ENCODE measurements at regions not wholly inside any gene's neighbourhood (a gene's known extent, or its start where the extent isn't known, plus 50 kb on each side); places are given as distances from the start of the nearest gene placed in this dataset.

- ATAC-seq: no peak
- WGBS (ENCODE audit: insufficient coverage, insufficient replicate concordance, low lambda C conversion rate, missing lambda C conversion rate): 1% methylated on average over 3 of the region's 3 CpGs
Observed at GRCh38 chr4:127249767-127250108, 383.0 kb upstream of the INTU start.

More at GRCh38 chr4:127249767-127250108, 383.0 kb upstream of the INTU start:
- Histone ChIP-seq H3K4me2 (ENCODE audit: control insufficient read depth, insufficient read depth) (no peak overlapping the region), H3K4me1 (ENCODE audit: control insufficient read depth, insufficient read depth, low read length) (no peaks in the 10 kb centered on the region), H3K9me3 (replicated peaks; ENCODE audit: control insufficient read depth, insufficient read depth, low read length) (no peaks in the 10 kb centered on the region), H4K20me1 (ENCODE audit: control insufficient read depth, insufficient read depth) (no peaks in the 10 kb centered on the region), H3K27ac (ENCODE audit: control insufficient read depth, insufficient read depth) (no peak overlapping the region), H3K9ac (ENCODE audit: control insufficient read depth, insufficient read depth, low read length) (no peak overlapping the region), H3K79me2 (ENCODE audit: control insufficient read depth, insufficient read depth, low read length) (no peaks in the 10 kb centered on the region), H3K4me3 (no peak overlapping the region), H2AFZ (ENCODE audit: control insufficient read depth, low read depth, low read length) (no peak overlapping the region), H3K27me3 (replicated peaks in 1 of 2; ENCODE audit: control insufficient read depth in 2 of 2, insufficient read depth in 2 of 2, low read length in 1 of 2) (no peaks in the 10 kb centered on the region), H3K36me3 (ENCODE audit: control insufficient read depth in 2 of 2, insufficient read depth in 2 of 2, low read length in 1 of 2) (no peaks in the 10 kb centered on the region)
- no peak for TF ChIP-seq NFIC (IDR thresholded peaks at IDR 0.05; ENCODE audit: low read depth, low read length)
- no peak for TF ChIP-seq CBFB (IDR thresholded peaks at IDR 0.05; ENCODE audit: low read depth)
- TF ChIP-seq FOXM1 (IDR thresholded peaks at IDR 0.05; ENCODE audit: low read depth, low read length): no peak
- TF ChIP-seq CBX5 (IDR thresholded peaks at IDR 0.05; ENCODE audit: low read depth): no peak
- TF ChIP-seq FOS (IDR thresholded peaks at IDR 0.05; ENCODE audit: borderline replicate concordance, extremely low read depth, insufficient read length): no peak
- TF ChIP-seq LARP7 (IDR thresholded peaks at IDR 0.05): no peak
- no peak for TF ChIP-seq NR2C1 (IDR thresholded peaks at IDR 0.05)
- TF ChIP-seq ZSCAN29 (IDR thresholded peaks at IDR 0.05): no peak
- TF ChIP-seq WRNIP1 (IDR thresholded peaks at IDR 0.05; ENCODE audit: borderline replicate concordance, low read depth, low read length): no peak
- no peak for TF ChIP-seq SREBF2 (IDR thresholded peaks at IDR 0.05; ENCODE audit: low read length)
- no peak for TF ChIP-seq DPF2 (IDR thresholded peaks at IDR 0.05)
- TF ChIP-seq MTA2 (IDR thresholded peaks at IDR 0.05; ENCODE audit: low read depth): no peak
- no peak for TF ChIP-seq KLF5 (IDR thresholded peaks at IDR 0.05; ENCODE audit: partially characterized antibody)
- TF ChIP-seq ZNF687 (IDR thresholded peaks at IDR 0.05): no peak
- no peak for TF ChIP-seq CEBPZ (IDR thresholded peaks at IDR 0.05; ENCODE audit: low read depth, low read length)
- DNase-seq (ENCODE audit: low read depth, low spot score): no peak
- intact Hi-C loops (cut with micrococcal nuclease; ENCODE audit: unreplicated experiment) (no loop called here), in situ Hi-C loops (cut with MboI) (no loop called here)
- ChIA-PET RAD21 (ENCODE audit: unreplicated experiment) (no interaction called here), CTCF (no interaction called here), SMC1A (ENCODE audit: uncharacterized antibody, unreplicated experiment) (no interaction called here), POLR2A (no interaction called here)
- no TSS peak for BruUV-seq (replicated peaks)
- no peak for FAIRE-seq
